MM.1S (cell line): ENCODE measurements at regions not wholly inside any gene's neighbourhood (a gene's known extent, or its start where the extent isn't known, plus 50 kb on each side); places are given as distances from the start of the nearest gene placed in this dataset.
"Not testable (repeated sequence)": the region's sequence is repeated elsewhere in the genome, so short reads cannot be mapped to it uniquely, and the experiment has no call there.

ENCODE experiments used
- DNase-seq: peaks from one replicate; pipeline ENCODE4 v3.0.0-alpha.2; 2015
- H2AFZ ChIP-seq: fragments of 300-600 bp; sonication (generic); 2 replicates; pipeline ENCODE4 v1.6.0; 2016; ENCODE audit warnings: antibody characterized with exemption, low read length
- H3F3A ChIP-seq: fragments of 300-600 bp; sonication (generic); 2 replicates; pipeline ENCODE4 v1.6.1; 2016; ENCODE audit warnings: mild to moderate bottlenecking, antibody characterized with exemption, low read length, moderate library complexity, mixed read lengths; ENCODE audit not compliant: insufficient read depth
- H3K27ac ChIP-seq: fragments of 300-600 bp; sonication (generic); 2 replicates; pipeline ENCODE4 v1.5.1; 2016; ENCODE audit warnings: mild to moderate bottlenecking, low read length
- H3K27me3 ChIP-seq: fragments of 300-600 bp; sonication (generic); replicated peaks from 2 replicates; pipeline ENCODE4 v1.6.0; 2016; ENCODE audit warnings: low read length; ENCODE audit not compliant: insufficient read depth
- H3K36me3 ChIP-seq: fragments of 300-600 bp; sonication (generic); replicated peaks from 2 replicates; pipeline ENCODE4 v1.6.1; 2016; ENCODE audit warnings: mild to moderate bottlenecking, low read length, mixed read lengths; ENCODE audit not compliant: insufficient read depth
- H3K4me1 ChIP-seq: fragments of 300-600 bp; sonication (generic); 2 replicates; pipeline ENCODE4 v1.6.1; 2016; ENCODE audit warnings: low read length, mixed read lengths
- H3K4me2 ChIP-seq: fragments of 300-600 bp; sonication (generic); 2 replicates; pipeline ENCODE4 v1.6.0; 2016; ENCODE audit warnings: low read depth, low read length
- H3K4me3 ChIP-seq: fragments of 300-600 bp; sonication (generic); 2 replicates; pipeline ENCODE4 v1.5.1; 2016; ENCODE audit warnings: low read length, mixed read lengths
- H3K79me2 ChIP-seq: fragments of 300-600 bp; sonication (generic); 2 replicates; pipeline ENCODE4 v1.6.1; 2016; ENCODE audit warnings: mixed run types, low read length, mixed read lengths
- H3K9ac ChIP-seq: fragments of 300-600 bp; sonication (generic); 2 replicates; pipeline ENCODE4 v1.6.1; 2016; ENCODE audit warnings: low read length, mixed read lengths
- H3K9me2 ChIP-seq: fragments of 300-600 bp; sonication (generic); replicated peaks from 2 replicates; pipeline ENCODE4 v1.6.1; 2016; ENCODE audit warnings: mild to moderate bottlenecking, low read length, mixed read lengths; ENCODE audit not compliant: insufficient read depth
- H3K9me3 ChIP-seq: fragments of 300-600 bp; sonication (generic); replicated peaks from 2 replicates; pipeline ENCODE4 v1.6.1; 2016; ENCODE audit warnings: mild to moderate bottlenecking, low read length, mixed read lengths; ENCODE audit not compliant: insufficient read depth
- H4K20me1 ChIP-seq: fragments of 300-600 bp; sonication (generic); 2 replicates; pipeline ENCODE4 v1.6.1; 2016; ENCODE audit warnings: mild to moderate bottlenecking, low read length, moderate library complexity, mixed read lengths; ENCODE audit not compliant: insufficient read depth
- CTCF ChIP-seq: fragments of 300-600 bp; sonication (generic); IDR thresholded peaks from 2 replicates; pipeline ENCODE4 v1.5.1; 2016; ENCODE audit warnings: antibody characterized with exemption, low read length, mixed read lengths
- EZH2 ChIP-seq: fragments of 300-600 bp; sonication (generic); optimal IDR thresholded peaks from 2 replicates; pipeline ENCODE3; 2017; ENCODE audit warnings: low read depth, mild to moderate bottlenecking, antibody characterized with exemption, low read length, mixed read lengths
- EZH2phosphoT487 ChIP-seq: fragments of 300-600 bp; sonication (generic); IDR thresholded peaks from 2 replicates; pipeline ENCODE4 v1.6.1; 2018; ENCODE audit warnings: antibody characterized with exemption, low read length

GRCh38 chr7:90067171-90067570, 87.1 kb upstream of the STEAP1 start:
- Histone ChIP-seq H3K4me3 (no peak overlapping the region), H2AFZ (no peak overlapping the region), H3K36me3 (no peaks in the 10 kb centered on the region), H3K79me2 (no peaks in the 10 kb centered on the region), H3K9ac (no peak overlapping the region), H3K9me3 (no peaks in the 10 kb centered on the region), H3K27me3 (no peaks in the 10 kb centered on the region), H3K4me2 (no peak overlapping the region), H3K4me1 (no peaks in the 10 kb centered on the region), H3K27ac (no peak overlapping the region), H4K20me1 (no peaks in the 10 kb centered on the region), H3K9me2 (no peaks in the 10 kb centered on the region), H3F3A (no peaks in the 10 kb centered on the region)
- TF ChIP-seq CTCF (no peak), EZH2phosphoT487 (no peak), EZH2 (no peak)
- DNase-seq, result no peak

- not testable (repeated sequence) for H3K27ac ChIP-seq, H3K9me3 ChIP-seq, H3K9me2 ChIP-seq, H3F3A ChIP-seq, H3K9ac ChIP-seq, H2AFZ ChIP-seq, H3K36me3 ChIP-seq, H3K79me2 ChIP-seq, H3K4me2 ChIP-seq, H3K4me3 ChIP-seq, H4K20me1 ChIP-seq, H3K4me1 ChIP-seq, H3K27me3 ChIP-seq
- peak; percentile 29 for DNase-seq
These were observed 84.0 kb upstream of the STEAP1 start for GRCh38 chr7:90070238-90070637.

- H3K9me3 ChIP-seq, result no peaks in the 10 kb centered on the region
- DNase-seq, result no peak
- no peaks in the 10 kb centered on the region for H3K27me3 ChIP-seq
- H4K20me1 ChIP-seq, result no peaks in the 10 kb centered on the region
- no peaks in the 10 kb centered on the region for H3K36me3 ChIP-seq
- no peaks in the 10 kb centered on the region for H3F3A ChIP-seq
- no peak overlapping the region for H2AFZ ChIP-seq
- H3K9ac ChIP-seq, result no peak overlapping the region
- H3K4me3 ChIP-seq, result no peak overlapping the region
- H3K27ac ChIP-seq, result no peak overlapping the region
- no peaks in the 10 kb centered on the region for H3K4me1 ChIP-seq
- no peak for TF ChIP-seq EZH2phosphoT487
- TF ChIP-seq EZH2, result no peak
- TF ChIP-seq CTCF, result no peak
- H3K79me2 ChIP-seq, result no peaks in the 10 kb centered on the region
- no peaks in the 10 kb centered on the region for H3K9me2 ChIP-seq
- no peak overlapping the region for H3K4me2 ChIP-seq
These were observed 75.3 kb upstream of the STEAP1 start for GRCh38 chr7:90078921-90079320.

- Histone ChIP-seq H3K79me2 (no peaks in the 10 kb centered on the region), H3K4me3 (no peak overlapping the region), H2AFZ (no peak overlapping the region), H3K4me2 (no peak overlapping the region), H3K4me1 (no peaks in the 10 kb centered on the region), H3K27ac (no peak overlapping the region), H4K20me1 (no peaks in the 10 kb centered on the region), H3F3A (no peaks in the 10 kb centered on the region), H3K9me3 (no peaks in the 10 kb centered on the region), H3K9ac (no peak overlapping the region), H3K9me2 (no peaks in the 10 kb centered on the region), H3K36me3 (no peaks in the 10 kb centered on the region), H3K27me3 (no peaks in the 10 kb centered on the region)
- TF ChIP-seq EZH2, result no peak
- TF ChIP-seq CTCF, result no peak
- TF ChIP-seq EZH2phosphoT487, result no peak
- no peak for DNase-seq
These were observed 72.6 kb upstream of the STEAP1 start for GRCh38 chr7:90081621-90082020.
